NCI-H128 (cell line): ENCODE measurements at regions not wholly inside any gene's neighbourhood (a gene's known extent, or its start where the extent isn't known, plus 50 kb on each side); places are given as distances from the start of the nearest gene placed in this dataset.
A peak's percentile ranks its signal among the peaks of the same experiment; 100 is the strongest.

Experiments
- DNase-seq: peaks from one replicate; lab custom pipeline; 2025; ENCODE audit not compliant: unreplicated experiment; lab: John Stamatoyannopoulos, UW

- DNase-seq: no peak
These were observed 170.6 kb upstream of the DIO2 start for GRCh38 chr14:80381807-80382363.

DNA sequence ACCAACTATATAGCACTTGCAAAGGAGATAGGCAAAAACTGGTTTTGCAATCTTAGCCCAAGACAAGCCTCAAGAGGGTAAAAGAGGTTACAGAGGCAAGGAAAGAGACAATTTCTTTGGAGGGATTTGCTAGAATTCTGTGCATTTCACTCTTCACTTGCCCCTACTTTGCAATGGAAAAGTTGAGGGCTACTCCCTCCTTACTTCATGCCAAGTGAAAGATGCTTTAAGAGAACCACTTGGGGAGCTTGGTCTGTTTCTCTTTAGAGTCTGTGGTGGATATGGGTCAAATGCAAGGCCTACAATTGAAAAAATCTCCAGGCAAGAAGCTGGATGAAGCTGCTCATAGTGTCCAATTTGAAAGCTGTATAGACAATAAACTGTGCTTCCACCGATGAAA is 167.7 kb upstream of the DIO2 start:
- DNase-seq: no peak

DNA sequence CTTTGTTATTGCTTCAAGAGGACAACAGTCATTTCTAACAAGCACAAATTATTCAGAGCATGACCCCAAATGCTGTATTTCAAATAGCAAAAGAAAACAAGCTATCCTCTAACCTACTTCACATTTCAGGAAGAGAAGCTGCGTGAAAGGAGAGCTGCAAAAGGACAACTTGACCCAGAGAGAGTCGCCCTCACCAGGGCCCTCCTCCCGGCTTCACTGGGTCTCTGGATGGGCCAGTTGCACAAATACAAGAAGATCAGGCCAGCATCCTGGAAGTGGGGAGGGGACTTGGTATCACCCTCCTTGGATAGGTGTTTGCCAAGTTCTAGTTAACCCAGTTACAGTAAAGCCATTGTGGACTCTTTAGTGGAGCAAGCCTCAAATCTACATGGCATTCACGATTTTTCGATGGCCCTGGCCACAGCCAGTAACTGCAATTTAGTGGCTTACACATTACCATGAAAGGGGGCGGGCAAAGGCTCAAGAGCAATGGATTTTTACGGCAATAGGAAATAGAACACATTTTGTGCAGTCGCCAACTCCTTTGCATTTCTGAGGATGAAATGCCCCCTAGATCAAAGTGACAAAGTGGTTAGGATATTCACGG is 166.9 kb upstream of the DIO2 start:
- no peak for DNase-seq

- no peak for DNase-seq
These were observed 153.5 kb upstream of the DIO2 start for GRCh38 chr14:80364816-80365215.

GRCh38 chr14:80364274-80364673 is 153.0 kb upstream of the DIO2 start:
- DNase-seq: no peak

DNA sequence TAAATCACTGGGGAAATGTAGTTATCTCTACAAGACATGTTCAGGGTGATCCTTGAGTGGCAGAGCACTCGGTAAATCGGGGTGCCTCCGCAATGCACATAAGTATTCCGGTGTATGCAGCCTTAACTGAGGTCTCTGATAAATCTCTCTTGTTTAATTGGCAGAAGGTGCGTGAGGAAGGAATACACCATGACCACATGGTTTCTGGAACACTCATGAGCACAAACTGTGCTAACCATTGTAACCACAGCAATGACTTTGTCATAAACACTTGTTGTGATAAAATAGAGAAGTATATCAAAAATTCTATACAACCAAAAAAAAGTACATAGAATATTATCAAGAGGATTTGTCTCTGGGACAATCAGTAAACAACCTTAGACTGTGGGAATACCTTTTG is 146.8 kb upstream of the DIO2 start:
- DNase-seq: no peak

- no peak for DNase-seq
These were observed 145.1 kb upstream of the DIO2 start for GRCh38 chr14:80356413-80356812.

DNA sequence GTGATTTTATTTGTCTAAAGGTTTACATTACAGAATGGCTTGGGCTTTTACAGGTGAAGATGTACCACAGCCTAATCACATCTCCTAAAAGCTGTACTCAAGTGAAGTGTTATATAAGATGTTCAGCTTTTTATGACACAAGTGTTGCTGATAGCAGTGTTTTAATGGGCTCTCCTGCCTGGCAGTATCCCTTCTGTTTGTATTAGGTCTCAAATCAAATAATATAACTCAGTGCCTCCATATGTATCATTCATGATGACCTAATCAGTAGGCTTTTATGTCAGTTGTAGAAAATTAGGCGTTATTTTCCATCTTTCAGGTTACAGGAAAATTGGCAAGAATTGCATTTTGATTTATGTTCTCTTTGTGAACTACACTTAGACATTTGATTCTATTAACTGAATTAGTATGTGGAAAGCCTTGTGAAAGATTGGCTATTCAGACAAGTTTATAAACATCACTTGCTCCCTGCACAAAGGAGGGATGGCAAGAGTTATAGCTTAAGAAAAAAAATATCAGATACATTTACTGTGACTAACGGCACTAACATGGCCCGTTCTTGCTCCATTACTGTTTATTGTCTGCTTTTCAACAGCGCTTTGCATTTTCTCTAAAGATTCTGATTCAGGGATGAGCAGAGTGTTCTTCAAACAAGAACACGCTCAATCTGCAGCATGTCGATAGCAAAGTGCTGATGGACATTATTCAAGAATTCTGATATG is 143.7 kb upstream of the DIO2 start:
- peak; percentile 82 for DNase-seq

DNA sequence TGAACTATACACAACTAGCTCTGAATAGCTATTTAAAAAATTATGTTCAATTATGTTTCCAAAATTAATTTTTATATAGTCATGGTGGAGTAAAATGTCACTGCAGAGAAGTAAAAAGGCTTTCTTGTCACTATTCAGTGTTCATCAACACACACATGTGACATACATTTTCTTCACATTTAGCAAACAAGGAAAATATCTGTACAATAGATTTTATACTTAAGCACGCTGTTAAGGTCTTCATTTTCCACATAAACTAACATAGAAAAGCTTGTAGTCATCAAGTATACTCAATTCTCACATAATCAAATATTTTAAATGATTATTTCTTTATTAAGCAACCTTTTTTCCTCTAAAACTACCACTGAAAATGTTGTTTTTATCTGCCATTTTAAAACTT is 141.2 kb upstream of the DIO2 start:
- no peak for DNase-seq

DNA sequence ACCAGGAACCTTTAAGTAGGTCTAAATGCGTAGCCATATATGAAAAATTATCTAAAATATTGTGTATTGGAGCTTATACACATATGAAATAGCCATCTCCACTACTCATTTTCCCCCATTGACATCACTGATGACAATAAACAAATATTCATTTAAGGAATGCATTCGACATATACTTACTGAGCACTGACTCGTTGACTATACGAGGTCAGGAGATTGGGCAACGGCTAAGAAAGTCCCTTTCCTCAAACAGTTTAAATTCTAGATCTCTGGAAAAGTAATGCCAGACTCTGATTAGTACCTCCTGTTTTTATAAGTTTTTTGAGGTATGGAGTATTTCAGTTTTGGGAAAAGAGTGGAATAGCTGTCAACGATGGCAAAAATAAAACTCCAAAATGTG is 139.4 kb upstream of the DIO2 start:
- DNase-seq: no peak

DNA sequence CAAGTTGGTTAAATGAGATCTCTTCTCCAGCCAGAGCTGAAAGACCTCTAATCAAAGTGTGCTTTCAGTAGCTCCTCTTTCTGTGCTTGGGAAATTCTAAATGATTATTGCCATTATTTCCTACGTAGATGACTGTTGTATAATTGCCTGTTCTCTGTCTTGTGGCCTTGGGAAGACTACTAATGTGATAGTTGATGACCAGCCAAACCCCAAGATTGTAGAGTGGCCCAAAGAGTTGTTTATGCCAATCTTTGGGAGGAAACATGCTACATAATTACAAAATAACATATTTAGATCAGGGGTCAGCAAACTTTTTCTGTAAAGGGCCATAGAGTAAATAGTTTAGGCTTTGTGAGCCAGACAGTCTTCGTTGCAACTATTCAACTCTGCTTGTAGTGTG is 135.1 kb upstream of the DIO2 start:
- no peak for DNase-seq

DNA sequence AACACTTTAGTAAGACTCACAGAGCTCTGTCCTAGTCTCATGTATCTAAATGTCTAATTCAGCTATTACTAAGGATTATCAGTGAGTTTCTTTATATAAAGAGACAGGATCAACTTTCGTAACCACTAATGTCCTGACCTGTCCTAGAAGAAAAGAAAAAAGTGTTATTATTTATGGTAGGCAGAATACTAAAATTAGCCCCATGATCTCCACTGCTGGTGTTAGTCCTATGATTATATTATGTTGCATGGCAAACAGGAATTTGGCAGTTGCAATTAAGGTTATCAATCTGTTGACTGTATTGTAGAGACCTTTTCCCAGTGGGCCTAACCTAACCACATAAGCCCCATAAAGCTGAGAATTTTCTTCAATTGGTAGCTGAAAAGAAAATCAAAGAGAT is 132.9 kb upstream of the DIO2 start:
- DNase-seq: no peak

DNA sequence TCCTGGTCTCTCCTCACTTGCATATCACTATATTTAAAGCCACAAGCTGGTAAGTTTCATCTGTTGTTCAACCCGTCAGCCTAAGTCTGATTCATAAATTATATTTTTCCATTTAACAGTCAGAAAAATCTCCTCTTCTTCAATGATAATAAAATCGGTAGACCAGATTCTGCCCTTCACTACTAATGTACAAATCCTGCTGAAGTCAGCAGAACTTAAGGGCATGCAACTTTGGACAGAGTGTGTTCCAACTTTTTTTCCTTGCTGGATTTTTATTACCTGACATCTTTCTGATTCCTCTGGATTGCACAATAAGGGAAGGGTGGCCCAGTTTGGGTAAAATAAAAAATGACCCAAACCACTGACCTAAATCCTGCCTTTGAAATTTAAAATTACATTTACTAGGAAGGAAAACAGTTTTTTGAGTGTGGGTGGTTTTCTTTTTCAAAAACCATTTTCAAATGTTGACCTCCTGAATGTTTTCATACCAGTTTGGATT is 125.4 kb upstream of the DIO2 start:
- DNase-seq: no peak

- no peak for DNase-seq
These were observed 114.4 kb upstream of the DIO2 start for GRCh38 chr14:80325688-80326087.

- no peak for DNase-seq
These were observed 113.8 kb upstream of the DIO2 start for GRCh38 chr14:80325112-80325511.

GRCh38 chr14:80324649-80325048 is 113.3 kb upstream of the DIO2 start:
- no peak for DNase-seq

DNA sequence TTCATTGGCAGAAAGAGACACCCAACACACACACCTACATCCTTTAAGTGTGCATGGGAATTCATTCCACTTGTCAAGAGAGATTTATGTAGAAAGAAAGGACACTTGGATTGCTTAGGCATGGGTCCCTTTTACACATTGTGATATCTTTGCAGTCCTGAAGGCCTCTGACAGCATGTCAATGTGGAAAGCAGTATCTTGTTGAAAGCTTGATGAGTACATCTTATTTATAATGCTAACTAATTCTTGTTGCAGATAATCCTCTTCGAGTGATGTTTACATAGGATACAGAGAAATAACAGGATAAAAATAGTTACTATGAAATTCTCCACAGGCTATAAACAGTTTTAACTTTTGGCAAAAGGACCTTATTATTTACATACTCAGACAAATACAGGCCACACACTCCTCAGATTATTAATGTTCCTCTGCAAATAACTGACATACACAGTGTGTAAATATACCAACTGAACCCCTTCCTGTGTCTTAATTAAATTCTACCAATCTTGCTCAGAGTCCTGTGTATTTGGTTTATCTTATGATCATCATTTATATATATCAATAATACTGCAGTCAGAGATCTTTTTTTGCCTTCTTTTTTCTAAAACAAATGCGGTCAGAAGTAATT is 111.8 kb upstream of the DIO2 start:
- DNase-seq: no peak

DNA sequence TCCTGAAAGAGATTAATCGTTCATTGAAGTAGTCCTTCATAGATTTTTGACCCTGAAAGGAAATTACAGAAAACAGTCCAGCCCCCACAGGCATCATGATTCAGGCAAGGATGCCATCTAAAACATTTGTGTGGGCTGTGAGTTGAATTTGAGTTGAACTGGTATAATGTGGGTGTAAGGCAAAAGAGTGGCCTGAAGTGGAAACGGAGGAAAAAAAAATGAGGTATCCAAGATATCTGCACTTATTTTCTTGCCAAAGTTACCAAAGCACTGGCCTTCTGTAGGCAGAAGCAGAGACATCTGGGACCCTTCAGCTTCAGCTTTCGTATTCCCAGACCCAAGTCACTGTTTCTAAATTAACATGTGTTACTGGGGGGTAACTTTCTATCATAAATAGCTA is 105.1 kb upstream of the DIO2 start:
- DNase-seq: no peak

DNA sequence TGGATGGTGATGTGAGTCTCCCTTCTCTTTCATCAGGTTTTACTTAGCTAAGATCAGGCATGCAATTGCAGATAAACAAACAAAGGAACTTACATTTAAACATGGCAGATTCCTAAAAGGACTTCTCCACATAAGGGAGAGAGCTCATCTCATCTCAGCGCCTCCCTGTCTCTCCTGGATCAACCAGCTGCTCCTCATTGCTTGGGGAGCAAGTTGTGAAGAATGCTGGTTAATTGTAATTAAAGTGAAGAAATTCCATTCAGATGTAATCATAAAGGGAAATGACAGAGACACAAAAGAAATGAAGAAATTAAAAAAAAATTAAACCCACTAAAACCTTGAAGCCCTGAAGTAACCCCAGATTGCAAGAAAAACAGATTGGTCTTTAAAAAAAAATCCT is 104.4 kb upstream of the DIO2 start:
- no peak for DNase-seq

DNA sequence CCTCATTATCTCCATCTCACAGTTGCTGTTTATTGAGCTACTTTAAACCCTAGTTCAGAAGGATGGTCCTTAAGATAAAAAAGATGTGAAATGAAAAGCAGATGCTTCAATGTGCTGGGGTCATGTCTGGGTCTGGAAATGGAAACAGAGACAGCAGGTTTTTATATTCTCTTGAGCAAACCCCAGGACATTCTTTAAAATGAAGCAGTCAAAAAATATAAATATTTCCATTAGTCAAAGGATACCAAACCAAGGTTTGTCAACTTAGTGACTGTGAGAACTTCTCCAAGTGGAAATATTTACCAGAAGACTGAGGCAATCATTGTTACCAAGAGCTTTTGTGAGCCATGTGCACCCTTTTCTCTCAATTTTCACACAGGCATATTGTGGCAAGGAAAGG is 102.5 kb upstream of the DIO2 start:
- no peak for DNase-seq

- DNase-seq: no peak
These were observed 99.8 kb upstream of the DIO2 start for GRCh38 chr14:80310938-80311750.
